Upper lobe of right lung (tissue), 1 donor: ENCODE measurements at regions not wholly inside any gene's neighbourhood (a gene's known extent, or its start where the extent isn't known, plus 50 kb on each side); places are given as distances from the start of the nearest gene placed in this dataset.

Source experiments
- ATAC-seq: fragments of 200-7000 bp; cut with Tn5 transposase; one replicate; pipeline ENCODE4 v1.9.1; 2020; ENCODE audit warnings: mild to moderate bottlenecking, moderate library complexity
- DNase-seq: peaks from one replicate; pipeline ENCODE4 v3.0.0-alpha.2; 2020
- H3K27ac ChIP-seq: fragments of 200-600 bp; one replicate; pipeline ENCODE4 v1.8.0; 2022
- H3K27me3 ChIP-seq: fragments of 200-600 bp; one replicate; pipeline ENCODE4 v1.8.0; 2022; ENCODE audit warnings: mild to moderate bottlenecking
- H3K36me3 ChIP-seq: fragments of 200-600 bp; one replicate; pipeline ENCODE4 v1.8.0; 2022
- H3K4me1 ChIP-seq: fragments of 200-600 bp; one replicate; pipeline ENCODE4 v1.8.0; 2022
- H3K4me3 ChIP-seq: fragments of 200-600 bp; one replicate; pipeline ENCODE4 v1.8.0; 2022; ENCODE audit warnings: mild to moderate bottlenecking
- H3K9me3 ChIP-seq: fragments of 200-600 bp; one replicate; pipeline ENCODE4 v1.8.0; 2022
- CTCF ChIP-seq: fragments of 200-600 bp; IDR thresholded peaks from one replicate; pipeline ENCODE4 v1.8.0; 2022; ENCODE audit warnings: antibody characterized with exemption
- intact Hi-C: fragments of 100-400 bp; cut with DNase I; formaldehyde crosslinking; loops from one replicate; pipeline ENCODE4 v1.11.0; 2022
- donor health status: DM: no; HTN: yes; CAD: no; lungs with severe emphysema.

- H3K9me3 ChIP-seq: no peaks in the 10 kb centered on the region
- no peak for TF ChIP-seq CTCF
- intact Hi-C loops: no loop called here
- ATAC-seq (no peak), DNase-seq (no peak)
- H3K36me3 ChIP-seq: no peaks in the 10 kb centered on the region
- H3K27ac ChIP-seq: no peak overlapping the region
- no peaks in the 10 kb centered on the region for H3K4me1 ChIP-seq
- H3K27me3 ChIP-seq: no peaks in the 10 kb centered on the region
- no peak overlapping the region for H3K4me3 ChIP-seq
Measured at GRCh38 chr5:69030358-69031062, 63.3 kb upstream of the SLC30A5 start.

GRCh38 chr5:69032009-69032408, 61.8 kb upstream of the SLC30A5 start:
- Histone ChIP-seq H3K36me3 (no peaks in the 10 kb centered on the region), H3K27me3 (no peaks in the 10 kb centered on the region), H3K9me3 (no peaks in the 10 kb centered on the region), H3K4me1 (no peaks in the 10 kb centered on the region), H3K27ac (no peak overlapping the region), H3K4me3 (no peak overlapping the region)
- ATAC-seq (no peak), DNase-seq (no peak)
- intact Hi-C loops: no loop called here
- TF ChIP-seq CTCF: no peak

GRCh38 chr5:69033690-69034089, 60.1 kb upstream of the SLC30A5 start:
- ATAC-seq (peak; percentile 76), DNase-seq (no peak)
- TF ChIP-seq CTCF: no peak
- Histone ChIP-seq H3K27ac (no peak overlapping the region), H3K36me3 (no peaks in the 10 kb centered on the region), H3K27me3 (no peaks in the 10 kb centered on the region), H3K4me1 (no peaks in the 10 kb centered on the region), H3K4me3 (no peak overlapping the region), H3K9me3 (no peaks in the 10 kb centered on the region)
- intact Hi-C loops: no loop called here

- Histone ChIP-seq H3K36me3 (no peaks in the 10 kb centered on the region), H3K4me1 (no peaks in the 10 kb centered on the region), H3K4me3 (no peak overlapping the region), H3K27me3 (no peaks in the 10 kb centered on the region), H3K27ac (no peak overlapping the region), H3K9me3 (no peaks in the 10 kb centered on the region)
- DNase-seq (no peak), ATAC-seq (no peak)
- TF ChIP-seq CTCF: no peak
- intact Hi-C loops: no loop called here
Measured at GRCh38 chr5:69034898-69035297, 58.9 kb upstream of the SLC30A5 start.

GRCh38 chr5:69035665-69036064, 58.1 kb upstream of the SLC30A5 start:
- H3K27me3 ChIP-seq: no peaks in the 10 kb centered on the region
- DNase-seq: no peak
- no peak overlapping the region for H3K4me3 ChIP-seq
- no peak for ATAC-seq
- intact Hi-C loops: no loop called here
- no peaks in the 10 kb centered on the region for H3K9me3 ChIP-seq
- TF ChIP-seq CTCF: no peak
- H3K4me1 ChIP-seq: no peaks in the 10 kb centered on the region
- no peaks in the 10 kb centered on the region for H3K36me3 ChIP-seq
- H3K27ac ChIP-seq: no peak overlapping the region

GRCh38 chr5:69038539-69038938, 55.3 kb upstream of the SLC30A5 start:
- intact Hi-C loops: no loop called here
- H3K4me3 ChIP-seq: no peak overlapping the region
- H3K4me1 ChIP-seq: peaks cover 4% of the 10 kb centered on the region
- H3K9me3 ChIP-seq: no peaks in the 10 kb centered on the region
- DNase-seq (no peak), ATAC-seq (no peak)
- no peaks in the 10 kb centered on the region for H3K27me3 ChIP-seq
- no peak for TF ChIP-seq CTCF
- no peaks in the 10 kb centered on the region for H3K36me3 ChIP-seq
- H3K27ac ChIP-seq: no peak overlapping the region
